GM12872 (cell line): ENCODE measurements at regions not wholly inside any gene's neighbourhood (a gene's known extent, or its start where the extent isn't known, plus 50 kb on each side); places are given as distances from the start of the nearest gene placed in this dataset.

Experiments used
- TF ChIP-seq, protein P1 (sequence below): IDR thresholded peaks from 3 replicates; pipeline ENCODE4 v1.5.1; 2011; ENCODE audit warnings: low read depth, mild to moderate bottlenecking, low read length, moderate library complexity; ENCODE audit not compliant: insufficient read depth

- TF ChIP-seq, protein P1, sequence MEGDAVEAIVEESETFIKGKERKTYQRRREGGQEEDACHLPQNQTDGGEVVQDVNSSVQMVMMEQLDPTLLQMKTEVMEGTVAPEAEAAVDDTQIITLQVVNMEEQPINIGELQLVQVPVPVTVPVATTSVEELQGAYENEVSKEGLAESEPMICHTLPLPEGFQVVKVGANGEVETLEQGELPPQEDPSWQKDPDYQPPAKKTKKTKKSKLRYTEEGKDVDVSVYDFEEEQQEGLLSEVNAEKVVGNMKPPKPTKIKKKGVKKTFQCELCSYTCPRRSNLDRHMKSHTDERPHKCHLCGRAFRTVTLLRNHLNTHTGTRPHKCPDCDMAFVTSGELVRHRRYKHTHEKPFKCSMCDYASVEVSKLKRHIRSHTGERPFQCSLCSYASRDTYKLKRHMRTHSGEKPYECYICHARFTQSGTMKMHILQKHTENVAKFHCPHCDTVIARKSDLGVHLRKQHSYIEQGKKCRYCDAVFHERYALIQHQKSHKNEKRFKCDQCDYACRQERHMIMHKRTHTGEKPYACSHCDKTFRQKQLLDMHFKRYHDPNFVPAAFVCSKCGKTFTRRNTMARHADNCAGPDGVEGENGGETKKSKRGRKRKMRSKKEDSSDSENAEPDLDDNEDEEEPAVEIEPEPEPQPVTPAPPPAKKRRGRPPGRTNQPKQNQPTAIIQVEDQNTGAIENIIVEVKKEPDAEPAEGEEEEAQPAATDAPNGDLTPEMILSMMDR: no peak
These were observed 398.3 kb upstream of the NAALADL2 start for GRCh38 chr3:174460831-174461230.

DNA sequence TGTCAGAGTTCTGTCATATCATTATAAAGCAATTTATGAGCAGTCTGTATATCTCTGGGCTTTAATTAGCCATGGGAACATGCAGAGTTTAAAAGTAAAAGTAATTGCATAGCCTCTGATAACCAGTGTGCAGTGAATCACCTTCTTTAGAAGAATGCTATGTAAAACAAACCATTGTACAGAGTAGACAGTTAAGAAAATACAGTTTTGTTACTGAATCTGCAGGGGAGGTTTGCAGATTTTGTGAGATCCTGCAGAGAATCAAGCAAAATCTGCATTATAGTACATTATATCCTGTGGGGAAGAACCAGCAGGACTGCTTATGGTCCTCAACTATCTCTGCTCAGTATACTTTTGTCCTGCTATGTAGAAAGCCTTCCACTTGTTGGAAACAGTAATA, 396.2 kb upstream of the NAALADL2 start:
- TF ChIP-seq, protein P1: no peak

DNA sequence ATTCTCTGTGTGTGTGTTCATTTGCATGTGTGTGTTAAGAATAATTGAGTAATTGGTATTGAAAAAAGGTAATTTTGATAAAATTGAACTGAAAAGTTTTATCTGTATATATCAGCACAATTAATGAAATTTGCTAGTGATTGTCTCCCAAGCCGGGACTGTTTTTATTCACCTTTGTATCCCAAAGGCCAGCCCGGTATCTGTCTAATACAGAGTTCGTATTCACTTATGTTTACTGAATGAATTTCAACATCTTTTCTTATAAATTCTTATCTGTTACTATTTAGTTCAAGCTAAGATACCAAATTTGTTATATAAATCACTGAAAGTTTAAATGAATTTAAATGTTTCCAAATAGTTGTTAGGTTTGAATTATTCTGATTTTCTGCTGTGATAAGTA, 394.0 kb upstream of the NAALADL2 start:
- TF ChIP-seq, protein P1: no peak

GRCh38 chr3:174466471-174467054, 392.6 kb upstream of the NAALADL2 start:
- TF ChIP-seq, protein P1: no peak

DNA sequence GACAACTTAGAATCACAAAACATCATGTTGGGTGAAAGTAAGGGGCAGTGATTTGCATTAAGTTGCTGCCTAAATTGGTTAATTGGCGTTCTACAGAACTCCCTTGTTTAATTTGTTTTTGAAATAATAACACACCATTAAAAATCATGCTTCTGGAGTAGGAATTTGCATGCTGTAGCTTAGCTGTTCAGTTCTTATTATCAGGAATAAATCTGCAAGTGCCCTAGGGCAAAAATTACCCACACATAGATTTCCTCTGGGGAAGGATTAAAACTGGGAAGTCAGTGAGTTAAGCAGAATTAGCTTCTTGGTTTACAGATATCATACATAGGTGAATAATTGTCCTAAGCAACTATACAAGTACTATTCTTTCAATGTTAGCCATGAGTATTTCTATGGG, 381.6 kb upstream of the NAALADL2 start:
- TF ChIP-seq, protein P1: no peak

GRCh38 chr3:174480767-174481166, 378.4 kb upstream of the NAALADL2 start:
- TF ChIP-seq, protein P1: no peak

GRCh38 chr3:174482541-174482940, 376.6 kb upstream of the NAALADL2 start:
- TF ChIP-seq, protein P1: no peak
